Thoracic aorta (tissue), 2 donors: ENCODE measurements at regions not wholly inside any gene's neighbourhood (a gene's known extent, or its start where the extent isn't known, plus 50 kb on each side); places are given as distances from the start of the nearest gene placed in this dataset.

Source experiments
- ATAC-seq: fragments of 150-250 bp; one replicate; pipeline ENCODE4 v1.8.0; 2017; ENCODE audit warnings: low read depth; ENCODE audit not compliant: insufficient number of reproducible peaks, low FRiP score
- DNase-seq: peaks from one replicate; pipeline ENCODE4 v3.0.0-alpha.2; 2020; ENCODE audit warnings: low spot score
- H3K27ac ChIP-seq, 2 donors: fragments of 200-600 bp; sonication (generic); 1 replicate in 1 of 2; 2 replicates in 1 of 2; pipeline ENCODE4 v1.5.1; 2016; ENCODE audit warnings: mild to moderate bottlenecking in 2 of 2, moderate library complexity in 2 of 2
- H3K27me3 ChIP-seq: fragments of 200-600 bp; sonication (generic); replicated peaks from 2 replicates; pipeline ENCODE4 v1.6.0; 2016; ENCODE audit warnings: mild to moderate bottlenecking; ENCODE audit not compliant: insufficient read depth
- H3K36me3 ChIP-seq: fragments of 200-600 bp; sonication (generic); one replicate; pipeline ENCODE4 v1.5.1; 2016
- H3K4me1 ChIP-seq, 2 donors: fragments of 200-600 bp; sonication (generic); 1 replicate in 1 of 2; 2 replicates in 1 of 2; pipeline versions ENCODE4 v1.5.1 to v1.6.0; 2016; ENCODE audit warnings: low read depth in 2 of 2, mild to moderate bottlenecking in 1 of 2; ENCODE audit not compliant: control insufficient read depth in 1 of 2
- H3K4me3 ChIP-seq: fragments of 200-600 bp; sonication (generic); 2 replicates; pipeline ENCODE4 v1.5.1; 2016; ENCODE audit warnings: mild to moderate bottlenecking
- H3K9me3 ChIP-seq: fragments of 200-600 bp; sonication (generic); 2 replicates; pipeline ENCODE4 v1.5.1; 2016
- TF ChIP-seq, protein P1 (sequence below): fragments of 200-600 bp; sonication (generic); IDR thresholded peaks from one replicate; pipeline ENCODE4 v1.5.1; 2019; ENCODE audit warnings: antibody characterized with exemption

DNA sequence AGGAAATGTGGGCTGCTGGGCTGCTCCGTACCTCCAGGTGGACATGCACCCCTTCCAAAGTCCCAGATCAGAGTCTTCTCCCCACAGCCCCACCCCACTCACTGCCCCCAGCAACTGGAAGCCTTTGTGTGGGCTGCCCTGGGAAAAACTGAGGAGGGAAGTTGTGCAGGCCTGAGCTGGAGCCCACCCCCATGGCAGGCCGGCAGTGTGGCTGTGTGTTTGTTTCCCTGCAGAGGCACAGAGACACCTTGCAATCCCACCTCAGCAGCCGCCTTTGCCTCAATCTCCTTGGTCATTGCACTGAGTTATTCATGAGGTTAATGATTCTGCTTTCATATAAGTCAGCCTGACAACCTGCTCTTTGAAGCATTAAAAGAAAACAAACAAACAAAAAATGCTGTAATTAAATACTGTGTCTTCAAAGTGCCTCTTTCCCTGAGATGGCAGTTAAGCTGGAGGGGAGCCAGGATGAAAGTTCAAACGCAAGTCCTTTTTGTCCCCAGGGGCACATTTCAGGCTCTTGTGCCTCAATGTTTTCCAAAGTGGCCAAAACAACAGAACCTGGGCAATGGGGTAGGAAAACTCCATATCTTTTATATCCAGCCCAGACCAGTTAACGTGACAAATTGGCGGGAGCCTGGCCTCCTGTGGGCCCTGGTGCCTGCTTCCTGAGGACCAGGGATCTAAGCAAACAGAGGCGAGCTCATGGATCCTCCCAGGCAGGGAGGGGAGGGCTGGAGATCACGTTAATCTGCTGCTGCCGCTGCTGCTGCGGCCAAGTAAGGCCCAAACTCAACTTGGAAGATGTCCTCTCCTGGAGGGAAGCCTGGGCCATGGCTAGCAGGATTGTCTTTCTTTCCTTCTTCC lies 51.9 kb upstream of the TSPAN11 start:
- no peaks in the 10 kb centered on the region for H3K4me1 ChIP-seq
- no peak for ATAC-seq

DNA sequence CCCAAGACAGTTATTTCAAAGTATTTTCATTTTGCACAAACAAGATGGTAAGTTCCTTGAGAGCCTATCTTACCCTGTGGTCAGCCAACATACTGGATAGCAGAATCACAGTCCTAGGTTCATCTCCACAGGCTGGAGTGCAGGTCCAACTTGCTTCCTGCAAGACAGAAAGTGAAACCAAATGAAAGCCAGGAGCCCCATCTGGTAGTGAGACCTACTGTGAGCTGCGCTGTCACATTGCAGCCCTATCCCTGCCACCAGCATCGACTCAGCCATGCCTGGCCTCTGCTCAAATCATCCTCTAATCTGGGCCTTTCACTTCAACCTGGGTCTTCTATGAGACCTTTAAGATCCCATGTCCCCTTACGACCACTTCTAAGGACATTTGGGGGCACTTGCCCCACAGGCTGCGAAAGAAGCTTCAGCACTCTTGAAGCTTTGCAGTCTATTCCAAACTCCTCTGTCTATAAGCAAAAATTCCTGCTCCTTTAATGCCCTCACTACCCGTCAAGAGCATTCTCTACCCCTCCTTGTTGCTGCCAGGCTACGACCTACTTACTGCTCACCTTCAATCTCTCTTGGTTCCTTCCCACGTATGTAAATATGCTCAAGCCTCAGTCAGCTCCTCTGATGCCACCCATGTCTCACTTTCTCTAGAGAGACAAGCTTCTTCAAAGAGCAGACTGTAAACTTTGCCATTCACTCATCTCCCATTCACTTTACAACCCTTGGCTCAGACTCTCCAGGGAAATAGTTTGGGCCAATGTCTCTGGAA lies 55.9 kb upstream of the TSPAN11 start:
- no peaks in the 10 kb centered on the region for H3K36me3 ChIP-seq
- H3K4me3 ChIP-seq = no peak overlapping the region
- TF ChIP-seq, protein P1, sequence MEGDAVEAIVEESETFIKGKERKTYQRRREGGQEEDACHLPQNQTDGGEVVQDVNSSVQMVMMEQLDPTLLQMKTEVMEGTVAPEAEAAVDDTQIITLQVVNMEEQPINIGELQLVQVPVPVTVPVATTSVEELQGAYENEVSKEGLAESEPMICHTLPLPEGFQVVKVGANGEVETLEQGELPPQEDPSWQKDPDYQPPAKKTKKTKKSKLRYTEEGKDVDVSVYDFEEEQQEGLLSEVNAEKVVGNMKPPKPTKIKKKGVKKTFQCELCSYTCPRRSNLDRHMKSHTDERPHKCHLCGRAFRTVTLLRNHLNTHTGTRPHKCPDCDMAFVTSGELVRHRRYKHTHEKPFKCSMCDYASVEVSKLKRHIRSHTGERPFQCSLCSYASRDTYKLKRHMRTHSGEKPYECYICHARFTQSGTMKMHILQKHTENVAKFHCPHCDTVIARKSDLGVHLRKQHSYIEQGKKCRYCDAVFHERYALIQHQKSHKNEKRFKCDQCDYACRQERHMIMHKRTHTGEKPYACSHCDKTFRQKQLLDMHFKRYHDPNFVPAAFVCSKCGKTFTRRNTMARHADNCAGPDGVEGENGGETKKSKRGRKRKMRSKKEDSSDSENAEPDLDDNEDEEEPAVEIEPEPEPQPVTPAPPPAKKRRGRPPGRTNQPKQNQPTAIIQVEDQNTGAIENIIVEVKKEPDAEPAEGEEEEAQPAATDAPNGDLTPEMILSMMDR = no peak
- no peaks in the 10 kb centered on the region for H3K27me3 ChIP-seq
- no peaks in the 10 kb centered on the region for H3K9me3 ChIP-seq
- no peaks in the 10 kb centered on the region for H3K4me1 ChIP-seq
- DNase-seq (no peak), ATAC-seq (no peak)
- no peak overlapping the region for H3K27ac ChIP-seq

More for the DNA sequence above, 51.9 kb upstream of the TSPAN11 start:
- no peak overlapping the region for H3K4me3 ChIP-seq
- no peaks in the 10 kb centered on the region for H3K9me3 ChIP-seq
- DNase-seq = no peak
- no peaks in the 10 kb centered on the region for H3K36me3 ChIP-seq
- TF ChIP-seq, protein P1 = no peak
- H3K27me3 ChIP-seq = no peaks in the 10 kb centered on the region
- H3K27ac ChIP-seq = no peak overlapping the region

DNA sequence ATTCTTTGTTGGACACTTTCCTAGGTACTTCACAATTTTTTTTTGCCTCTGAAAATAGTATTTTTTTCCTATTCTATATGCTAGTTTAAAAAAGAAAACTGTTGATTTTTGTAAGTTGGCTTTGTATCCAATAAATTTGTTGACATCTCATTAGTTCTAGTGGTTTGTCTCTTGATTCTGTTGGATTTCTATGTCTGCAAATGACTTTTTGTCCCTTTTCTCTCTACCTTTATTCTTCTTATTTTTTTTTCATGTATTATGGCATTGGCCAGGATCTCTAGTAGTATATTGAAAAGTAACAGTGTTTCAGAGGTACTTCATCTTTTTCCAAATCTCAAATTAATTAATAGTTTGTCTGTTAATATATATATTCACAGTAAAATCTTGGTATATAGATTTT lies 59.1 kb upstream of the TSPAN11 start:
- no peaks in the 10 kb centered on the region for H3K9me3 ChIP-seq
- no peaks in the 10 kb centered on the region for H3K36me3 ChIP-seq
- no peak overlapping the region for H3K4me3 ChIP-seq
- no peaks in the 10 kb centered on the region for H3K4me1 ChIP-seq
- DNase-seq (no peak), ATAC-seq (no peak)
- no peaks in the 10 kb centered on the region for H3K27me3 ChIP-seq
- H3K27ac ChIP-seq = no peak overlapping the region
- TF ChIP-seq, protein P1 = no peak

DNA sequence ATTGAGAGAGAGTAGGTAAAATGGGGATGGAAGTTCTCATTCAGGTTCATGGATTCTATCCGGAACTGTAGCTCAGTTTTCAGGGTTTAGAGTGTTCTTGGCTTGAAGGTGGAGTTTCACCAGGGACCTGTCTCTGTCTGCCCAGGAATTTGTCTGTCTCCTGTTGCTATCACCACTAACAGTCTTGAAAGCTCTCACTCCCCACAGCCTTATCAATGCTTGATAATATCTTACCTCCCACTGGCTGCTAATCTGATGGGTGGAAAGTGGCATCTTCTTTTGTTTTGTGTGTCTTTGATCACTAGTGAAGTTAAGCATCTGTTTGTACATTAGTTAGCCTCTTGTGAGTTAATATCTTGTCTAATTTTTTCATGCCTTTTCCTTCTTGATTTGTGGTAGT lies 60.3 kb upstream of the TSPAN11 start:
- TF ChIP-seq, protein P1 = no peak
- no peak for DNase-seq
- Histone ChIP-seq H3K36me3 (no peaks in the 10 kb centered on the region), H3K4me1 (no peaks in the 10 kb centered on the region), H3K27ac (no peak overlapping the region), H3K4me3 (no peak overlapping the region), H3K9me3 (no peaks in the 10 kb centered on the region), H3K27me3 (no peaks in the 10 kb centered on the region)
- no peak for ATAC-seq

DNA sequence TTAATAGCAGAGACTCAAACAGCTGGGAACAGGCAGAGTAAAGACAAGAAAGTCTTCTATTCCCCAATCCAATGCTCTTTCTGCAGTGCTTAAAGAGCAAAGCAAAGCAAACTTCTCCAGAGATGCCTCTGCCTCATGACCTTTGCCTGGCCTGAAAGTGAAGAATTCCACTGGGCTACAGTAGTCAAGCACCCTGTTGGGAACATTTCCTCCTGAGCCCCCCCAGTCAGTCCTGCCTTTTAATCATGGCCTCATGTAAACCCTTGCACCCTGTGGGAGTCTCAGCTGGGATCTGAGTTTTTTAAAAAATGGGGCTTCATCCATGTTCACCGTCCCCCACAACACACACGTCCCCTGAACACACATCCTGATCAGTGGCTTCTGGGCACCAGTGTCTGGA lies 62.7 kb upstream of the TSPAN11 start:
- TF ChIP-seq, protein P1 = no peak
- ATAC-seq = no peak
- Histone ChIP-seq H3K27me3 (no peaks in the 10 kb centered on the region), H3K4me1 (no peaks in the 10 kb centered on the region), H3K9me3 (no peaks in the 10 kb centered on the region), H3K4me3 (no peak overlapping the region), H3K36me3 (no peaks in the 10 kb centered on the region), H3K27ac (no peak overlapping the region)
- no peak for DNase-seq
